ENCODE measurements at regions not wholly inside any gene's neighbourhood (a gene's known extent, or its start where the extent isn't known, plus 50 kb on each side); places are given as distances from the start of the nearest gene placed in this dataset.

- DNase-seq: no peak
Observed at GRCh38 chr7:124692425-124692824, 73.2 kb downstream of the GPR37 start.

GRCh38 chr7:124690840-124691239, 74.8 kb downstream of the GPR37 start:
- DNase-seq: no peak

GRCh38 chr7:124689931-124690330, 75.7 kb downstream of the GPR37 start:
- no peak for DNase-seq

GRCh38 chr7:124689523-124689922, 76.1 kb downstream of the GPR37 start:
- DNase-seq: no peak

GRCh38 chr7:124688991-124689390, 76.6 kb downstream of the GPR37 start:
- no peak for DNase-seq

GRCh38 chr7:124686543-124687171, 78.9 kb downstream of the GPR37 start:
- DNase-seq: no peak

GRCh38 chr7:124681946-124682345, 83.6 kb downstream of the GPR37 start:
- no peak for DNase-seq

- DNase-seq: no peak
Observed at GRCh38 chr7:124680304-124680703, 85.3 kb downstream of the GPR37 start.

GRCh38 chr7:124679586-124680225, 85.9 kb downstream of the GPR37 start:
- DNase-seq: no peak

GRCh38 chr7:124679146-124679545, 86.4 kb downstream of the GPR37 start:
- DNase-seq: no peak

GRCh38 chr7:124674451-124674850, 91.1 kb downstream of the GPR37 start:
- DNase-seq: no peak

GRCh38 chr7:124672011-124672410, 93.6 kb downstream of the GPR37 start:
- no peak for DNase-seq

GRCh38 chr7:124667312-124668153, 98.1 kb downstream of the GPR37 start:
- no peak for DNase-seq

GRCh38 chr7:124662937-124663336, 102.7 kb downstream of the GPR37 start:
- no peak for DNase-seq

GRCh38 chr7:124662372-124662771, 103.2 kb downstream of the GPR37 start:
- DNase-seq: no peak

- no peak for DNase-seq
Observed at GRCh38 chr7:124655990-124656389, 109.6 kb downstream of the GPR37 start.

- no peak for DNase-seq
Observed at GRCh38 chr7:124652237-124652636, 113.4 kb downstream of the GPR37 start.

GRCh38 chr7:124651136-124651535, 114.5 kb downstream of the GPR37 start:
- no peak for DNase-seq

- no peak for DNase-seq
Observed at GRCh38 chr7:124649397-124650014, 116.1 kb downstream of the GPR37 start.

GRCh38 chr7:124647630-124648306, 117.8 kb downstream of the GPR37 start:
- no peak for DNase-seq

- no peak for DNase-seq
Observed at GRCh38 chr7:124645704-124646103, 119.9 kb downstream of the GPR37 start.

GRCh38 chr7:124643311-124643811, 122.2 kb downstream of the GPR37 start:
- no peak for DNase-seq

GRCh38 chr7:124635416-124635815, 130.2 kb downstream of the GPR37 start:
- no peak for DNase-seq

Measured in activated CD4-positive, alpha-beta T cell treated with anti-CD3 and anti-CD28 coated beads for 48 hours (primary cell).